Lung (tissue), 11 donors: ENCODE measurements at regions not wholly inside any gene's neighbourhood (a gene's known extent, or its start where the extent isn't known, plus 50 kb on each side); places are given as distances from the start of the nearest gene placed in this dataset.

Experiments used
- ATAC-seq: fragments of 200-7000 bp; cut with Tn5 transposase; one replicate; pipeline ENCODE4 v1.9.1; 2020; ENCODE audit warnings: moderate number of reproducible peaks; ENCODE audit not compliant: insufficient read depth, low FRiP score
- DNase-seq, 3 donors: peaks; one replicate each; pipeline ENCODE4 v3.0.0-alpha.2; 2013 to 2017
- H3K27ac ChIP-seq, 2 donors: one replicate each; pipeline ENCODE4 v1.5.1; 2013; ENCODE audit warnings: mild to moderate bottlenecking in 2 of 2, moderate library complexity in 2 of 2, control low read depth in 1 of 2, inconsistent platforms in 1 of 2, low read depth in 1 of 2, low read length in 1 of 2
- H3K27me3 ChIP-seq, 3 donors: one replicate each; pipeline ENCODE4 v1.5.1; 2013; ENCODE audit warnings: low read length in 2 of 3; ENCODE audit not compliant: control insufficient read depth in 3 of 3, insufficient read depth in 3 of 3
- H3K36me3 ChIP-seq, 4 donors: one replicate each; pipeline ENCODE4 v1.5.1; 2013; ENCODE audit warnings: low read length in 4 of 4, mild to moderate bottlenecking in 1 of 4, moderate library complexity in 1 of 4; ENCODE audit not compliant: control insufficient read depth in 4 of 4, insufficient read depth in 4 of 4
- H3K4me1 ChIP-seq, 5 donors: one replicate each; pipeline ENCODE4 v1.5.1; 2013; ENCODE audit warnings: low read length in 5 of 5, mild to moderate bottlenecking in 2 of 5, moderate library complexity in 1 of 5; ENCODE audit not compliant: control insufficient read depth in 5 of 5, insufficient read depth in 5 of 5
- H3K4me3 ChIP-seq: one replicate; pipeline ENCODE4 v1.5.1; 2013; ENCODE audit warnings: mild to moderate bottlenecking, control low read depth, moderate library complexity
- H3K9ac ChIP-seq, 2 donors: one replicate each; pipeline ENCODE4 v1.5.1; 2013; ENCODE audit warnings: low read length in 2 of 2, control low read depth in 1 of 2; ENCODE audit not compliant: insufficient read depth in 1 of 2
- H3K9me3 ChIP-seq, 4 donors: one replicate each; pipeline ENCODE4 v1.5.1; 2013; ENCODE audit warnings: low read length in 3 of 4, mild to moderate bottlenecking in 1 of 4, moderate library complexity in 1 of 4; ENCODE audit not compliant: control insufficient read depth in 4 of 4, insufficient read depth in 3 of 4
- CTCF ChIP-seq: IDR thresholded peaks from 2 replicates; pipeline ENCODE4 v1.5.1; 2012; ENCODE audit warnings: mild to moderate bottlenecking; ENCODE audit errors: control extremely low read depth, extremely low read depth
- WGBS, 2 donors: extraction: QIAGEN DNeasy Blood & Tissue Kit; methylation state at CpG; one replicate each; pipeline ENCODE4 v1.1.7; 2013; 5-methylcytosine and 5-hydroxymethylcytosine counted together
- donor health status: control.
- donor health status: control.
- donor health status: Bipolar disorder and iron deficiency.
- donor health status: healthy.
- donor health status: DM: yes; HTN: yes; CAD: no.

- no peak for TF ChIP-seq CTCF
- no peak for ATAC-seq
- Histone ChIP-seq H3K4me3 (no peak overlapping the region), H3K36me3 (no peaks in the 10 kb centered on the region), H3K9me3 (peaks cover 0 to 6% (median 0%) of the 10 kb centered on the region in 4 donors), H3K27me3 (peaks cover 0 to 7% (median 0%) of the 10 kb centered on the region in 3 donors), H3K27ac (no peak overlapping the region), H3K4me1 (no peaks in the 10 kb centered on the region), H3K9ac (no peak overlapping the region)
- DNase-seq, result no peak
- 77 to 85% methylated on average over 30 of the region's 30 CpGs for WGBS, 2 donors
These were observed 863.3 kb downstream of the TBC1D22A start for GRCh38 chr22:47625531-47626427.

GRCh38 chr22:47625013-47625385 lies 862.5 kb downstream of the TBC1D22A start:
- Histone ChIP-seq H3K36me3 (no peaks in the 10 kb centered on the region), H3K4me3 (no peak overlapping the region), H3K4me1 (no peaks in the 10 kb centered on the region), H3K27ac (no peak overlapping the region), H3K9me3 (peaks cover 0 to 6% (median 0%) of the 10 kb centered on the region in 4 donors), H3K27me3 (peaks cover 0 to 5% (median 0%) of the 10 kb centered on the region in 3 donors), H3K9ac (no peak overlapping the region)
- no peak for DNase-seq
- TF ChIP-seq CTCF, result no peak
- no peak for ATAC-seq
- 81 to 86% methylated on average over 13 of the region's 13 CpGs for WGBS, 2 donors

GRCh38 chr22:47624252-47625012 lies 862.0 kb downstream of the TBC1D22A start:
- WGBS, 2 donors, result 84 to 90% methylated on average over 22 of the region's 22 CpGs
- DNase-seq, result no peak
- no peaks in the 10 kb centered on the region for H3K4me1 ChIP-seq

More at GRCh38 chr22:47624252-47625012, 862.0 kb downstream of the TBC1D22A start:
- no peak overlapping the region for H3K4me3 ChIP-seq
- H3K9me3 ChIP-seq, result peaks cover 0 to 9% (median 0%) of the 10 kb centered on the region in 4 donors
- H3K27me3 ChIP-seq, result peaks cover 0 to 5% (median 0%) of the 10 kb centered on the region in 3 donors
- H3K27ac ChIP-seq, result no peak overlapping the region
- no peaks in the 10 kb centered on the region for H3K36me3 ChIP-seq
- no peak overlapping the region for H3K9ac ChIP-seq
- no peak for ATAC-seq
- TF ChIP-seq CTCF, result no peak
